GM12878 (cell line): ENCODE measurements at regions not wholly inside any gene's neighbourhood (a gene's known extent, or its start where the extent isn't known, plus 50 kb on each side); places are given as distances from the start of the nearest gene placed in this dataset.

Experiments used
- ATAC-seq: fragments of 200-7000 bp; cut with Tn5 transposase; 3 replicates; pipeline ENCODE4 v1.9.1; 2020; ENCODE audit warnings: mild to moderate bottlenecking, moderate library complexity
- BruUV-seq: library from RNA; stranded (reverse); fragments of 400-500 nt; replicated peaks from 2 replicates; lab custom pipeline; 2021; lab: Mats Ljungman, UMichigan
- CTCF ChIA-PET: fragments of 300-600 bp; sonication (Branson Sonifier 250); formaldehyde crosslinking; extraction: SDS; loops from one replicate; lab custom pipeline; 2021; ENCODE audit warnings: inconsistent platforms; lab: Yijun Ruan, JAX
- POLR2A ChIA-PET: fragments of 350-600 bp; formaldehyde crosslinking; extraction: SDS; loops from one replicate; lab custom pipeline; 2021; ENCODE audit warnings: inconsistent platforms; lab: Charles Lee
- RAD21 ChIA-PET: fragments of 300-600 bp; sonication (Branson Sonifier 250); formaldehyde crosslinking; loops from one replicate; lab custom pipeline; 2023; ENCODE audit warnings: antibody characterized with exemption; ENCODE audit not compliant: unreplicated experiment; lab: Charles Lee
- SMC1A ChIA-PET: fragments of 300-600 bp; sonication (Branson Sonifier 250); formaldehyde crosslinking; loops from one replicate; lab custom pipeline; 2023; ENCODE audit not compliant: unreplicated experiment, uncharacterized antibody; lab: Charles Lee
- DNase-seq: peaks from one replicate; pipeline ENCODE4 v3.0.0-alpha.2; 2011; ENCODE audit warnings: low read depth, low spot score
- FAIRE-seq: peaks from 3 replicates; lab custom pipeline; 2011; peaks lifted over from hg19 to GRCh38; lab: Jason Lieb, UNC
- H2AFZ ChIP-seq: 2 replicates; pipeline ENCODE4 v1.6.0; 2011; ENCODE audit warnings: low read depth, low read length, control low read depth; ENCODE audit not compliant: control insufficient read depth
- H3K27ac ChIP-seq: 2 replicates; pipeline ENCODE4 v1.5.1; 2011; ENCODE audit warnings: control low read depth; ENCODE audit not compliant: control insufficient read depth, insufficient read depth
- H3K27me3 ChIP-seq, 2 experiments: replicated peaks in 1 of 2; 2 replicates each; pipeline versions ENCODE4 v1.6.0 to v1.6.1; 2011; ENCODE audit warnings: low read length in 1 of 2; ENCODE audit not compliant: control insufficient read depth in 2 of 2, insufficient read depth in 2 of 2
- H3K36me3 ChIP-seq, 2 experiments: 2 replicates each; pipeline ENCODE4 v1.5.1; 2011; ENCODE audit warnings: low read length in 1 of 2; ENCODE audit not compliant: control insufficient read depth in 2 of 2, insufficient read depth in 2 of 2
- H3K4me1 ChIP-seq: 2 replicates; pipeline ENCODE4 v1.6.1; 2011; ENCODE audit warnings: mild to moderate bottlenecking, low read length, moderate library complexity, mixed read lengths; ENCODE audit not compliant: control insufficient read depth, insufficient read depth
- H3K4me2 ChIP-seq: 2 replicates; pipeline ENCODE4 v1.6.0; 2011; ENCODE audit warnings: control low read depth; ENCODE audit not compliant: control insufficient read depth, insufficient read depth
- H3K4me3 ChIP-seq: fragments of 200-600 bp; sonication (generic); 2 replicates; pipeline ENCODE4 v1.5.1; 2016
- H3K79me2 ChIP-seq: 2 replicates; pipeline ENCODE4 v1.6.0; 2011; ENCODE audit warnings: low read length; ENCODE audit not compliant: control insufficient read depth, insufficient read depth
- H3K9ac ChIP-seq: 2 replicates; pipeline ENCODE4 v1.8.0; 2011; ENCODE audit warnings: low read length, control low read depth, mixed read lengths; ENCODE audit not compliant: control insufficient read depth, insufficient read depth
- H3K9me3 ChIP-seq: replicated peaks from 3 replicates; pipeline ENCODE4 v1.5.1; 2011; ENCODE audit warnings: mild to moderate bottlenecking, low read length; ENCODE audit not compliant: control insufficient read depth, insufficient read depth
- H4K20me1 ChIP-seq: 2 replicates; pipeline ENCODE4 v1.6.0; 2011; ENCODE audit not compliant: control insufficient read depth, insufficient read depth
- ATF7 ChIP-seq: fragments of 450-650 bp; IDR thresholded peaks from 2 replicates; pipeline ENCODE4 v1.6.1; 2016; ENCODE audit warnings: low read depth, mild to moderate bottlenecking
- CBX5 ChIP-seq: sonication (generic); IDR thresholded peaks from 2 replicates; pipeline ENCODE4 v1.6.1; 2016; ENCODE audit warnings: low read depth, moderate library complexity, mild to moderate bottlenecking, inconsistent platforms
- CHD1 ChIP-seq: IDR thresholded peaks from 2 replicates; pipeline ENCODE4 v1.6.1; 2012; ENCODE audit warnings: low read depth, low read length, improper control_type of control experiment
- ETV6 ChIP-seq, 2 experiments: fragments of 450-650 bp in 1 of 2; IDR thresholded peaks in 1 of 2; conservative IDR thresholded peaks in 1 of 2; 2 replicates each; pipeline ENCODE4 v1.6.1; 2014; ENCODE audit warnings: antibody characterized with exemption in 1 of 2, borderline replicate concordance in 1 of 2, low read depth in 1 of 2, mild to moderate bottlenecking in 1 of 2, moderate library complexity in 1 of 2
- EZH2 ChIP-seq: IDR thresholded peaks from 2 replicates; pipeline ENCODE4 v1.6.1; 2012; ENCODE audit warnings: low read depth, mild to moderate bottlenecking, control low read depth, inconsistent platforms, low read length, borderline replicate concordance; ENCODE audit not compliant: control insufficient read depth
- FOS ChIP-seq: IDR thresholded peaks from 3 replicates; pipeline ENCODE4 v1.6.1; 2011; ENCODE audit warnings: borderline replicate concordance; ENCODE audit not compliant: insufficient read length; ENCODE audit errors: extremely low read depth
- KAT2A ChIP-seq: conservative IDR thresholded peaks from 2 replicates; pipeline ENCODE4 v1.6.1; 2011; ENCODE audit warnings: low read depth, low read length; ENCODE audit not compliant: control insufficient read depth
- MTA2 ChIP-seq: fragments of 450-650 bp; IDR thresholded peaks from 2 replicates; pipeline ENCODE4 v1.6.1; 2016; ENCODE audit warnings: low read depth, mild to moderate bottlenecking, moderate library complexity
- NFXL1 ChIP-seq: fragments of 450-650 bp; IDR thresholded peaks from 2 replicates; pipeline ENCODE4 v1.6.1; 2017; ENCODE audit warnings: antibody characterized with exemption, mild to moderate bottlenecking, borderline replicate concordance
- NRF1 ChIP-seq: conservative IDR thresholded peaks from 2 replicates; pipeline ENCODE4 v1.6.1; 2011; ENCODE audit warnings: mild to moderate bottlenecking, low read depth, low read length, improper control_type of control experiment
- RAD51 ChIP-seq: fragments of 450-650 bp; IDR thresholded peaks from 2 replicates; pipeline ENCODE4 v1.6.1; 2016; ENCODE audit warnings: moderate library complexity, mild to moderate bottlenecking, inconsistent platforms
- SMAD1 ChIP-seq: fragments of 450-650 bp; IDR thresholded peaks from 2 replicates; pipeline ENCODE4 v1.6.1; 2018; ENCODE audit warnings: mild to moderate bottlenecking, low read depth; ENCODE audit not compliant: partially characterized antibody
- SMARCA5 ChIP-seq: fragments of 450-650 bp; IDR thresholded peaks from 2 replicates; pipeline ENCODE4 v1.6.1; 2017; ENCODE audit warnings: mild to moderate bottlenecking
- TAF1 ChIP-seq: IDR thresholded peaks from 2 replicates; pipeline ENCODE4 v1.6.1; 2011; ENCODE audit warnings: mild to moderate bottlenecking, low read depth, low read length, borderline replicate concordance
- YY1 ChIP-seq: IDR thresholded peaks from 2 replicates; pipeline ENCODE4 v1.6.1; 2011; ENCODE audit warnings: low read depth, mild to moderate bottlenecking, low read length
- WGBS: methylation state at CpG from one replicate; pipeline ENCODE4 v1.1.6; 2016; ENCODE audit warnings: low lambda C conversion rate; ENCODE audit not compliant: insufficient replicate concordance, insufficient coverage; ENCODE audit errors: missing lambda C conversion rate; 5-methylcytosine and 5-hydroxymethylcytosine counted together
- in situ Hi-C: fragments of 300-500 bp; cut with MboI; formaldehyde crosslinking; loops from 9 replicates; pipeline ENCODE4 v1.14.3; 2018; ENCODE audit warnings: mixed read lengths
- intact Hi-C: fragments of 100-400 bp; cut with micrococcal nuclease; formaldehyde crosslinking; loops from one replicate; pipeline ENCODE4 v1.14.2; 2022; ENCODE audit not compliant: unreplicated experiment

GRCh38 chr18:5720132-5720531, 175.2 kb downstream of the TMEM200C start:
- no peaks in the 10 kb centered on the region for H3K79me2 ChIP-seq
- no peak for ATAC-seq
- ChIA-PET POLR2A (no interaction called here), RAD21 (no interaction called here), SMC1A (no interaction called here), CTCF (no interaction called here)
- H3K4me2 ChIP-seq: no peak overlapping the region
- 51% methylated on average over 9 of the region's 9 CpGs for WGBS
- in situ Hi-C loops (no loop called here), intact Hi-C loops (no loop called here)
- H3K9me3 ChIP-seq: no peaks in the 10 kb centered on the region
- H3K4me1 ChIP-seq: no peaks in the 10 kb centered on the region
- no peaks in the 10 kb centered on the region for H4K20me1 ChIP-seq
- no peak overlapping the region for H3K27ac ChIP-seq
- BruUV-seq: no TSS peak
- H3K4me3 ChIP-seq: no peak overlapping the region
- TF ChIP-seq MTA2: no peak
- TF ChIP-seq YY1: no peak
- TF ChIP-seq EZH2: no peak
- no peak for TF ChIP-seq TAF1
- TF ChIP-seq SMAD1: no peak
- no peak for TF ChIP-seq ATF7
- no peak for TF ChIP-seq NFXL1
- TF ChIP-seq RAD51: no peak
- TF ChIP-seq CHD1: no peak
- no peak for TF ChIP-seq FOS
- no peak for TF ChIP-seq KAT2A
- TF ChIP-seq NRF1: no peak
- TF ChIP-seq ETV6 (conservative IDR thresholded peaks at IDR 0.05 in 1 of 2, IDR thresholded peaks at IDR 0.05 in 1 of 2; ENCODE audit: borderline replicate concordance in 1 of 2, low read depth in 1 of 2): no peak
- no peak for TF ChIP-seq SMARCA5
- TF ChIP-seq CBX5: no peak
- DNase-seq: no peak
- no peaks in the 10 kb centered on the region for H3K36me3 ChIP-seq
- H2AFZ ChIP-seq: no peak overlapping the region
- no peak for FAIRE-seq
- no peak overlapping the region for H3K9ac ChIP-seq
- peaks cover 0 to 2% of the 10 kb centered on the region in 2 experiments; a peak in 1 of 4 replicates for H3K27me3 ChIP-seq
